GM21786 (cell line): ENCODE measurements at regions not wholly inside any gene's neighbourhood (a gene's known extent, or its start where the extent isn't known, plus 50 kb on each side); places are given as distances from the start of the nearest gene placed in this dataset.

Experiments
- ATAC-seq: cut with Tn5 transposase; IDR thresholded peaks from one replicate; pipeline ENCODE4 v1.9.1; 2021; ENCODE audit not compliant: unreplicated experiment

GRCh38 chr4:176898791-176899190 is 106.1 kb upstream of the VEGFC start:
- ATAC-seq, result no peak

- peak; percentile 98 for ATAC-seq
Measured at GRCh38 chr4:176902710-176903323, 110.1 kb upstream of the VEGFC start.

GRCh38 chr4:176906709-176907108 is 114.0 kb upstream of the VEGFC start:
- ATAC-seq, result no peak

GRCh38 chr4:176910646-176911045 is 117.9 kb upstream of the VEGFC start:
- ATAC-seq, result no peak

GRCh38 chr4:176919631-176920030 is 126.9 kb upstream of the VEGFC start:
- ATAC-seq, result no peak

GRCh38 chr4:176920694-176921093 is 128.0 kb upstream of the VEGFC start:
- ATAC-seq, result no peak

- no peak for ATAC-seq
Measured at GRCh38 chr4:176921256-176921655, 128.5 kb upstream of the VEGFC start.

- no peak for ATAC-seq
Measured at GRCh38 chr4:176924238-176924637, 131.5 kb upstream of the VEGFC start.

GRCh38 chr4:176925962-176926361 is 133.2 kb upstream of the VEGFC start:
- no peak for ATAC-seq

GRCh38 chr4:176927117-176927516 is 134.4 kb upstream of the VEGFC start:
- ATAC-seq, result no peak

- ATAC-seq, result no peak
Measured at GRCh38 chr4:176927664-176928063, 134.9 kb upstream of the VEGFC start.

- no peak for ATAC-seq
Measured at GRCh38 chr4:176939445-176939844, 146.7 kb upstream of the VEGFC start.

- no peak for ATAC-seq
Measured at GRCh38 chr4:176945334-176945733, 152.6 kb upstream of the VEGFC start.

- no peak for ATAC-seq
Measured at GRCh38 chr4:176949029-176949428, 156.3 kb upstream of the VEGFC start.

- no peak for ATAC-seq
Measured at GRCh38 chr4:176953021-176953420, 160.3 kb upstream of the VEGFC start.

- no peak for ATAC-seq
Measured at GRCh38 chr4:176957353-176958118, 164.8 kb upstream of the VEGFC start.

GRCh38 chr4:176959980-176960379 is 167.3 kb upstream of the VEGFC start:
- ATAC-seq, result no peak

- no peak for ATAC-seq
Measured at GRCh38 chr4:176963121-176963520, 170.4 kb upstream of the VEGFC start.

GRCh38 chr4:176964116-176964691 is 171.5 kb upstream of the VEGFC start:
- ATAC-seq, result peak; percentile 54

- no peak for ATAC-seq
Measured at GRCh38 chr4:176967586-176967985, 174.9 kb upstream of the VEGFC start.

GRCh38 chr4:176968094-176968493 is 175.4 kb upstream of the VEGFC start:
- ATAC-seq, result no peak

GRCh38 chr4:176969011-176969410 is 176.3 kb upstream of the VEGFC start:
- no peak for ATAC-seq
